ENCODE measurements at regions not wholly inside any gene's neighbourhood (a gene's known extent, or its start where the extent isn't known, plus 50 kb on each side); places are given as distances from the start of the nearest gene placed in this dataset.

GRCh38 chr6:159351707-159352106 lies 182.5 kb downstream of the FNDC1 start:
- no peak for DNase-seq

- no peak for DNase-seq
Observed at GRCh38 chr6:159349915-159350314, 180.7 kb downstream of the FNDC1 start.

GRCh38 chr6:159343709-159344108 lies 174.5 kb downstream of the FNDC1 start:
- DNase-seq, result no peak

GRCh38 chr6:159342146-159342545 lies 172.9 kb downstream of the FNDC1 start:
- DNase-seq, result no peak

- DNase-seq, result no peak
Observed at GRCh38 chr6:159334068-159334467, 164.9 kb downstream of the FNDC1 start.

- no peak for DNase-seq
Observed at GRCh38 chr6:159331451-159331850, 162.3 kb downstream of the FNDC1 start.

- no peak for DNase-seq
Observed at GRCh38 chr6:159329081-159329480, 159.9 kb downstream of the FNDC1 start.

- DNase-seq, result no peak
Observed at GRCh38 chr6:159328052-159328451, 158.9 kb downstream of the FNDC1 start.

GRCh38 chr6:159325476-159325875 lies 156.3 kb downstream of the FNDC1 start:
- DNase-seq, result no peak

- no peak for DNase-seq
Observed at GRCh38 chr6:159324596-159324995, 155.4 kb downstream of the FNDC1 start.

Data from amygdala (tissue), 56 donors.